H9 (cell line): ENCODE measurements at regions not wholly inside any gene's neighbourhood (a gene's known extent, or its start where the extent isn't known, plus 50 kb on each side); places are given as distances from the start of the nearest gene placed in this dataset.

ENCODE experiments used
- DNase-seq: peaks from one replicate; pipeline ENCODE4 v3.0.0-alpha.2; 2017
- H2AFZ ChIP-seq: one replicate; pipeline ENCODE4 v1.6.1; 2013; ENCODE audit warnings: mild to moderate bottlenecking, low read length, control low read depth, moderate library complexity
- H2AK5ac ChIP-seq: 2 replicates; pipeline ENCODE4 v1.6.1; 2013; ENCODE audit warnings: low read length, control low read depth, mixed read lengths; ENCODE audit not compliant: insufficient read length
- H2BK120ac ChIP-seq: one replicate; pipeline ENCODE4 v1.6.1; 2013; ENCODE audit warnings: low read depth, mild to moderate bottlenecking, low read length, control low read depth, inconsistent platforms; ENCODE audit not compliant: poor library complexity, severe bottlenecking
- H2BK12ac ChIP-seq: 2 replicates; pipeline ENCODE4 v1.6.1; 2013; ENCODE audit warnings: low read length, control low read depth, mixed read lengths, low read depth; ENCODE audit not compliant: insufficient read length
- H2BK15ac ChIP-seq: 2 replicates; pipeline ENCODE4 v1.6.1; 2013; ENCODE audit warnings: low read depth, low read length, control low read depth
- H2BK20ac ChIP-seq: one replicate; pipeline ENCODE4 v1.6.1; 2013; ENCODE audit warnings: low read depth, mild to moderate bottlenecking, low read length, control low read depth, inconsistent platforms; ENCODE audit not compliant: poor library complexity, severe bottlenecking
- H2BK5ac ChIP-seq: 2 replicates; pipeline ENCODE4 v1.6.1; 2013; ENCODE audit warnings: low read length, control low read depth, mixed read lengths; ENCODE audit not compliant: insufficient read length
- H3K14ac ChIP-seq: 2 replicates; pipeline ENCODE4 v1.6.1; 2013; ENCODE audit warnings: low read length, control low read depth; ENCODE audit not compliant: insufficient read depth
- H3K18ac ChIP-seq: 2 replicates; pipeline ENCODE4 v1.6.1; 2013; ENCODE audit warnings: low read depth, mild to moderate bottlenecking, mixed read lengths, low read length, control low read depth; ENCODE audit not compliant: insufficient read length
- H3K23ac ChIP-seq: 2 replicates; pipeline ENCODE4 v1.6.1; 2013; ENCODE audit warnings: low read length, control low read depth, mixed read lengths, low read depth; ENCODE audit not compliant: insufficient read length
- H3K23me2 ChIP-seq: 2 replicates; pipeline ENCODE4 v1.6.1; 2013; ENCODE audit warnings: low read depth, mild to moderate bottlenecking, mixed read lengths, low read length, control low read depth; ENCODE audit not compliant: insufficient read length, poor library complexity, severe bottlenecking
- H3K27ac ChIP-seq: 2 replicates; pipeline ENCODE4 v1.5.1; 2013; ENCODE audit warnings: low read length, control low read depth, mixed read lengths, low read depth; ENCODE audit not compliant: insufficient read length
- H3K27me3 ChIP-seq: 2 replicates; pipeline ENCODE4 v1.6.1; 2013; ENCODE audit warnings: low read length, control low read depth, inconsistent platforms; ENCODE audit not compliant: insufficient read depth
- H3K4ac ChIP-seq: 2 replicates; pipeline ENCODE4 v1.6.1; 2013; ENCODE audit warnings: low read depth, mild to moderate bottlenecking, control low read depth, inconsistent platforms, low read length, moderate library complexity
- H3K4me1 ChIP-seq: 2 replicates; pipeline ENCODE4 v1.6.1; 2013; ENCODE audit warnings: low read length, control low read depth, inconsistent platforms; ENCODE audit not compliant: insufficient read depth
- H3K4me2 ChIP-seq: 2 replicates; pipeline ENCODE4 v1.6.1; 2013; ENCODE audit warnings: low read length, control low read depth, mixed read lengths; ENCODE audit not compliant: insufficient read length, insufficient read depth
- H3K56ac ChIP-seq: 2 replicates; pipeline ENCODE4 v1.6.1; 2013; ENCODE audit warnings: low read depth, mild to moderate bottlenecking, mixed read lengths, low read length, control low read depth; ENCODE audit not compliant: insufficient read length
- H3K79me1 ChIP-seq: 2 replicates; pipeline ENCODE4 v1.6.1; 2013; ENCODE audit warnings: low read depth, mild to moderate bottlenecking, moderate library complexity, low read length, control low read depth, inconsistent platforms; ENCODE audit not compliant: insufficient read depth, poor library complexity, severe bottlenecking
- H3K79me2 ChIP-seq: 2 replicates; pipeline ENCODE4 v1.6.1; 2013; ENCODE audit warnings: low read length, control low read depth, inconsistent platforms; ENCODE audit not compliant: insufficient read depth
- H3K9ac ChIP-seq: 2 replicates; pipeline ENCODE4 v1.6.1; 2013; ENCODE audit warnings: low read length, control low read depth, mixed read lengths; ENCODE audit not compliant: insufficient read length; ENCODE audit errors: extremely low read depth
- H3K9me3 ChIP-seq: one replicate; pipeline ENCODE4 v1.6.1; 2013; ENCODE audit warnings: low read depth, low read length, inconsistent platforms; ENCODE audit not compliant: control insufficient read depth
- H3T11ph ChIP-seq: one replicate; pipeline ENCODE4 v1.6.1; 2013; ENCODE audit warnings: mild to moderate bottlenecking, low read length, control low read depth, inconsistent platforms
- H4K20me1 ChIP-seq: one replicate; pipeline ENCODE4 v1.6.1; 2013; ENCODE audit not compliant: control insufficient read depth, insufficient read length, insufficient read depth
- H4K5ac ChIP-seq: 2 replicates; pipeline ENCODE4 v1.6.1; 2013; ENCODE audit warnings: low read depth, mild to moderate bottlenecking, mixed read lengths, low read length, control low read depth; ENCODE audit not compliant: insufficient read length
- H4K8ac ChIP-seq: replicated peaks from 2 replicates; pipeline ENCODE4 v1.6.1; 2013; ENCODE audit warnings: low read length, control low read depth, mixed read lengths, low read depth; ENCODE audit not compliant: insufficient read length
- H4K91ac ChIP-seq: 2 replicates; pipeline ENCODE4 v1.6.1; 2013; ENCODE audit warnings: low read depth, mild to moderate bottlenecking, moderate library complexity, mixed read lengths, low read length, control low read depth; ENCODE audit not compliant: insufficient read length
- H3K27ac Mint-ChIP-seq, 3 experiments: 2 replicates in 2 of 3; 3 replicates in 1 of 3; pipeline ENCODE4 v1.8.0; 2020 to 2021; ENCODE audit warnings: mixed read lengths in 3 of 3, mild to moderate bottlenecking in 1 of 3, moderate library complexity in 1 of 3
- H3K27me3 Mint-ChIP-seq: 2 replicates; pipeline ENCODE4 v1.8.0; 2021; ENCODE audit warnings: low read depth, mild to moderate bottlenecking, moderate library complexity, mixed read lengths
- H3K36me3 Mint-ChIP-seq, 3 experiments: 2 replicates in 2 of 3; 3 replicates in 1 of 3; pipeline ENCODE4 v1.8.0; 2020 to 2021; ENCODE audit warnings: low read depth in 3 of 3, mixed read lengths in 3 of 3; ENCODE audit not compliant: insufficient read depth in 1 of 3
- H3K4me1 Mint-ChIP-seq, 2 experiments: 2 replicates each; pipeline ENCODE4 v1.8.0; 2020; ENCODE audit warnings: mixed read lengths in 2 of 2
- H3K4me3 Mint-ChIP-seq, 2 experiments: 2 replicates in 1 of 2; 3 replicates in 1 of 2; pipeline ENCODE4 v1.8.0; 2020 to 2021; ENCODE audit warnings: mild to moderate bottlenecking in 2 of 2, mixed read lengths in 2 of 2, moderate library complexity in 1 of 2
- H3K9me3 Mint-ChIP-seq, 2 experiments: 2 replicates in 1 of 2; 3 replicates in 1 of 2; pipeline ENCODE4 v1.8.0; 2020; ENCODE audit warnings: mild to moderate bottlenecking in 2 of 2, mixed read lengths in 2 of 2, moderate library complexity in 1 of 2
- whole genome bisulfite sequencing: extraction: QIAGEN DNeasy Blood & Tissue Kit; methylation state at CpG from one replicate; pipeline ENCODE4 v1.1.7; 2013; ENCODE audit warnings: missing lambda C conversion rate, low lambda C conversion rate, mixed read lengths; ENCODE audit not compliant: insufficient read length; ENCODE audit errors: extremely low coverage; 5-methylcytosine and 5-hydroxymethylcytosine counted together
- TF ChIP-seq, protein P1 (sequence below): fragments of 200-600 bp; sonication (generic); conservative IDR thresholded peaks from 3 replicates; pipeline ENCODE4 v1.8.0; 2021; ENCODE audit warnings: antibody characterized with exemption, mild to moderate bottlenecking

DNA sequence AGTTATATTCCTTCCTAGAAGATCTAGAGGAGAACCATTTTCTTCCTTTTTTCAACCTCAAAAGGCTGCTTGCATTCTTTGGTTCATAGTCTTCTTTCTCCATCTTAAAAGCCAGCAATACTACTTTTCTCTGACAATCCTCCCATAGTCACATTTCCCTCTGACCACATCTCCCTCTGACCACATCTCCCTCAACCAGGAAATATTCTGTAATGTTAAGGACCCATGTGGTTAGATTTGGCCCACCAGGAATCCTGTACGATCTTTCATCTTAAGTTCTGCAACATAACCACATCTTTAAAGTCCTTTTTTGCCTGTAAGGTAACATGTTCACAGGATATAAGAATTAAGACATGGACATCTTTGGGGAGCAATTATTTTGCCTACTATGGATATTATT lies 179.4 kb upstream of the SPEF2 start:
- H2BK20ac ChIP-seq = no peak overlapping the region
- no peaks in the 10 kb centered on the region for H3K9me3 ChIP-seq
- no peaks in the 10 kb centered on the region for H3K27me3 ChIP-seq
- H2AFZ ChIP-seq = no peak overlapping the region
- Mint-ChIP-seq H3K36me3 (no peaks in the 10 kb centered on the region), H3K27me3 (peaks cover 2% of the 10 kb centered on the region; the same call in 1 of the 2 replicates), H3K4me1 (0 out of 4 replicates have a peak, but pooled peaks cover 0 to under 1% of the 10 kb centered on the region in 2 experiments), H3K4me3 (no peak overlapping the region), H3K9me3 (no peaks in the 10 kb centered on the region), H3K27ac (no peak overlapping the region)
- no CpG with 5 or more reads among the region's 1 CpG for WGBS
- no peak overlapping the region for H3K14ac ChIP-seq
- no peak overlapping the region for H3K27ac ChIP-seq
- DNase-seq = no peak
- H4K20me1 ChIP-seq = no peaks in the 10 kb centered on the region
- H3K79me1 ChIP-seq = no peaks in the 10 kb centered on the region
- H3K23me2 ChIP-seq = no peaks in the 10 kb centered on the region
- H2BK120ac ChIP-seq = no peak overlapping the region
- H4K91ac ChIP-seq = no peak overlapping the region
- no peak overlapping the region for H4K5ac ChIP-seq
- no peak overlapping the region for H3K23ac ChIP-seq
- TF ChIP-seq, protein P1, sequence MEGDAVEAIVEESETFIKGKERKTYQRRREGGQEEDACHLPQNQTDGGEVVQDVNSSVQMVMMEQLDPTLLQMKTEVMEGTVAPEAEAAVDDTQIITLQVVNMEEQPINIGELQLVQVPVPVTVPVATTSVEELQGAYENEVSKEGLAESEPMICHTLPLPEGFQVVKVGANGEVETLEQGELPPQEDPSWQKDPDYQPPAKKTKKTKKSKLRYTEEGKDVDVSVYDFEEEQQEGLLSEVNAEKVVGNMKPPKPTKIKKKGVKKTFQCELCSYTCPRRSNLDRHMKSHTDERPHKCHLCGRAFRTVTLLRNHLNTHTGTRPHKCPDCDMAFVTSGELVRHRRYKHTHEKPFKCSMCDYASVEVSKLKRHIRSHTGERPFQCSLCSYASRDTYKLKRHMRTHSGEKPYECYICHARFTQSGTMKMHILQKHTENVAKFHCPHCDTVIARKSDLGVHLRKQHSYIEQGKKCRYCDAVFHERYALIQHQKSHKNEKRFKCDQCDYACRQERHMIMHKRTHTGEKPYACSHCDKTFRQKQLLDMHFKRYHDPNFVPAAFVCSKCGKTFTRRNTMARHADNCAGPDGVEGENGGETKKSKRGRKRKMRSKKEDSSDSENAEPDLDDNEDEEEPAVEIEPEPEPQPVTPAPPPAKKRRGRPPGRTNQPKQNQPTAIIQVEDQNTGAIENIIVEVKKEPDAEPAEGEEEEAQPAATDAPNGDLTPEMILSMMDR = no peak
- no peak overlapping the region for H3K4me2 ChIP-seq
- no peak overlapping the region for H2BK12ac ChIP-seq
- H3K9ac ChIP-seq = no peak overlapping the region
- no peaks in the 10 kb centered on the region for H3K4me1 ChIP-seq
- no peak overlapping the region for H2AK5ac ChIP-seq
- no peak overlapping the region for H3K56ac ChIP-seq
- no peaks in the 10 kb centered on the region for H3K79me2 ChIP-seq
- no peak overlapping the region for H4K8ac ChIP-seq
- no peak overlapping the region for H2BK5ac ChIP-seq
- H3K4ac ChIP-seq = no peak overlapping the region
- no peak overlapping the region for H3T11ph ChIP-seq
- no peak overlapping the region for H2BK15ac ChIP-seq
- no peak overlapping the region for H3K18ac ChIP-seq
